H9 (cell line): ENCODE measurements at regions not wholly inside any gene's neighbourhood (a gene's known extent, or its start where the extent isn't known, plus 50 kb on each side); places are given as distances from the start of the nearest gene placed in this dataset.
A peak's percentile ranks its signal among the peaks of the same experiment; 100 is the strongest.

Source experiments
- DNase-seq: peaks from one replicate; pipeline ENCODE4 v3.0.0-alpha.2; 2017
- H2AFZ ChIP-seq: one replicate; pipeline ENCODE4 v1.6.1; 2013; ENCODE audit warnings: mild to moderate bottlenecking, low read length, control low read depth, moderate library complexity
- H2AK5ac ChIP-seq: 2 replicates; pipeline ENCODE4 v1.6.1; 2013; ENCODE audit warnings: low read length, control low read depth, mixed read lengths; ENCODE audit not compliant: insufficient read length
- H2BK120ac ChIP-seq: one replicate; pipeline ENCODE4 v1.6.1; 2013; ENCODE audit warnings: low read depth, mild to moderate bottlenecking, low read length, control low read depth, inconsistent platforms; ENCODE audit not compliant: poor library complexity, severe bottlenecking
- H2BK12ac ChIP-seq: 2 replicates; pipeline ENCODE4 v1.6.1; 2013; ENCODE audit warnings: low read length, control low read depth, mixed read lengths, low read depth; ENCODE audit not compliant: insufficient read length
- H2BK15ac ChIP-seq: 2 replicates; pipeline ENCODE4 v1.6.1; 2013; ENCODE audit warnings: low read depth, low read length, control low read depth
- H2BK20ac ChIP-seq: one replicate; pipeline ENCODE4 v1.6.1; 2013; ENCODE audit warnings: low read depth, mild to moderate bottlenecking, low read length, control low read depth, inconsistent platforms; ENCODE audit not compliant: poor library complexity, severe bottlenecking
- H2BK5ac ChIP-seq: 2 replicates; pipeline ENCODE4 v1.6.1; 2013; ENCODE audit warnings: low read length, control low read depth, mixed read lengths; ENCODE audit not compliant: insufficient read length
- H3K14ac ChIP-seq: 2 replicates; pipeline ENCODE4 v1.6.1; 2013; ENCODE audit warnings: low read length, control low read depth; ENCODE audit not compliant: insufficient read depth
- H3K18ac ChIP-seq: 2 replicates; pipeline ENCODE4 v1.6.1; 2013; ENCODE audit warnings: low read depth, mild to moderate bottlenecking, mixed read lengths, low read length, control low read depth; ENCODE audit not compliant: insufficient read length
- H3K23ac ChIP-seq: 2 replicates; pipeline ENCODE4 v1.6.1; 2013; ENCODE audit warnings: low read length, control low read depth, mixed read lengths, low read depth; ENCODE audit not compliant: insufficient read length
- H3K23me2 ChIP-seq: 2 replicates; pipeline ENCODE4 v1.6.1; 2013; ENCODE audit warnings: low read depth, mild to moderate bottlenecking, mixed read lengths, low read length, control low read depth; ENCODE audit not compliant: insufficient read length, poor library complexity, severe bottlenecking
- H3K27ac ChIP-seq: 2 replicates; pipeline ENCODE4 v1.5.1; 2013; ENCODE audit warnings: low read length, control low read depth, mixed read lengths, low read depth; ENCODE audit not compliant: insufficient read length
- H3K27me3 ChIP-seq: 2 replicates; pipeline ENCODE4 v1.6.1; 2013; ENCODE audit warnings: low read length, control low read depth, inconsistent platforms; ENCODE audit not compliant: insufficient read depth
- H3K4ac ChIP-seq: 2 replicates; pipeline ENCODE4 v1.6.1; 2013; ENCODE audit warnings: low read depth, mild to moderate bottlenecking, control low read depth, inconsistent platforms, low read length, moderate library complexity
- H3K4me1 ChIP-seq: 2 replicates; pipeline ENCODE4 v1.6.1; 2013; ENCODE audit warnings: low read length, control low read depth, inconsistent platforms; ENCODE audit not compliant: insufficient read depth
- H3K4me2 ChIP-seq: 2 replicates; pipeline ENCODE4 v1.6.1; 2013; ENCODE audit warnings: low read length, control low read depth, mixed read lengths; ENCODE audit not compliant: insufficient read length, insufficient read depth
- H3K56ac ChIP-seq: 2 replicates; pipeline ENCODE4 v1.6.1; 2013; ENCODE audit warnings: low read depth, mild to moderate bottlenecking, mixed read lengths, low read length, control low read depth; ENCODE audit not compliant: insufficient read length
- H3K79me1 ChIP-seq: 2 replicates; pipeline ENCODE4 v1.6.1; 2013; ENCODE audit warnings: low read depth, mild to moderate bottlenecking, moderate library complexity, low read length, control low read depth, inconsistent platforms; ENCODE audit not compliant: insufficient read depth, poor library complexity, severe bottlenecking
- H3K79me2 ChIP-seq: 2 replicates; pipeline ENCODE4 v1.6.1; 2013; ENCODE audit warnings: low read length, control low read depth, inconsistent platforms; ENCODE audit not compliant: insufficient read depth
- H3K9ac ChIP-seq: 2 replicates; pipeline ENCODE4 v1.6.1; 2013; ENCODE audit warnings: low read length, control low read depth, mixed read lengths; ENCODE audit not compliant: insufficient read length; ENCODE audit errors: extremely low read depth
- H3K9me3 ChIP-seq: one replicate; pipeline ENCODE4 v1.6.1; 2013; ENCODE audit warnings: low read depth, low read length, inconsistent platforms; ENCODE audit not compliant: control insufficient read depth
- H3T11ph ChIP-seq: one replicate; pipeline ENCODE4 v1.6.1; 2013; ENCODE audit warnings: mild to moderate bottlenecking, low read length, control low read depth, inconsistent platforms
- H4K20me1 ChIP-seq: one replicate; pipeline ENCODE4 v1.6.1; 2013; ENCODE audit not compliant: control insufficient read depth, insufficient read length, insufficient read depth
- H4K5ac ChIP-seq: 2 replicates; pipeline ENCODE4 v1.6.1; 2013; ENCODE audit warnings: low read depth, mild to moderate bottlenecking, mixed read lengths, low read length, control low read depth; ENCODE audit not compliant: insufficient read length
- H4K8ac ChIP-seq: replicated peaks from 2 replicates; pipeline ENCODE4 v1.6.1; 2013; ENCODE audit warnings: low read length, control low read depth, mixed read lengths, low read depth; ENCODE audit not compliant: insufficient read length
- H4K91ac ChIP-seq: 2 replicates; pipeline ENCODE4 v1.6.1; 2013; ENCODE audit warnings: low read depth, mild to moderate bottlenecking, moderate library complexity, mixed read lengths, low read length, control low read depth; ENCODE audit not compliant: insufficient read length
- H3K27ac Mint-ChIP-seq, 3 experiments: 2 replicates in 2 of 3; 3 replicates in 1 of 3; pipeline ENCODE4 v1.8.0; 2020 to 2021; ENCODE audit warnings: mixed read lengths in 3 of 3, mild to moderate bottlenecking in 1 of 3, moderate library complexity in 1 of 3
- H3K27me3 Mint-ChIP-seq: 2 replicates; pipeline ENCODE4 v1.8.0; 2021; ENCODE audit warnings: low read depth, mild to moderate bottlenecking, moderate library complexity, mixed read lengths
- H3K36me3 Mint-ChIP-seq, 3 experiments: 2 replicates in 2 of 3; 3 replicates in 1 of 3; pipeline ENCODE4 v1.8.0; 2020 to 2021; ENCODE audit warnings: low read depth in 3 of 3, mixed read lengths in 3 of 3; ENCODE audit not compliant: insufficient read depth in 1 of 3
- H3K4me1 Mint-ChIP-seq, 2 experiments: 2 replicates each; pipeline ENCODE4 v1.8.0; 2020; ENCODE audit warnings: mixed read lengths in 2 of 2
- H3K4me3 Mint-ChIP-seq, 2 experiments: 2 replicates in 1 of 2; 3 replicates in 1 of 2; pipeline ENCODE4 v1.8.0; 2020 to 2021; ENCODE audit warnings: mild to moderate bottlenecking in 2 of 2, mixed read lengths in 2 of 2, moderate library complexity in 1 of 2
- H3K9me3 Mint-ChIP-seq, 2 experiments: 2 replicates in 1 of 2; 3 replicates in 1 of 2; pipeline ENCODE4 v1.8.0; 2020; ENCODE audit warnings: mild to moderate bottlenecking in 2 of 2, mixed read lengths in 2 of 2, moderate library complexity in 1 of 2
- CTCF ChIP-seq: fragments of 200-600 bp; sonication (generic); conservative IDR thresholded peaks from 3 replicates; pipeline ENCODE4 v1.8.0; 2021; ENCODE audit warnings: antibody characterized with exemption, mild to moderate bottlenecking
- whole genome bisulfite sequencing: extraction: QIAGEN DNeasy Blood & Tissue Kit; methylation state at CpG from one replicate; pipeline ENCODE4 v1.1.7; 2013; ENCODE audit warnings: missing lambda C conversion rate, low lambda C conversion rate, mixed read lengths; ENCODE audit not compliant: insufficient read length; ENCODE audit errors: extremely low coverage; 5-methylcytosine and 5-hydroxymethylcytosine counted together

- no peak overlapping the region for H2BK12ac ChIP-seq
- no peak overlapping the region for H2BK20ac ChIP-seq
- no peak overlapping the region for H3K4me2 ChIP-seq
- DNase-seq = no peak
- H4K5ac ChIP-seq = no peak overlapping the region
- no peak overlapping the region for H3K14ac ChIP-seq
- H3T11ph ChIP-seq = no peak overlapping the region
- no peaks in the 10 kb centered on the region for H3K9me3 Mint-ChIP-seq
- no peak overlapping the region for H3K23ac ChIP-seq
- no peaks in the 10 kb centered on the region for H3K23me2 ChIP-seq
- H3K4me1 ChIP-seq = peaks cover 2% of the 10 kb centered on the region; the same call in 1 of the 2 replicates
- no peak overlapping the region for H2AFZ ChIP-seq
- no peak overlapping the region for H3K9ac ChIP-seq
- no peak overlapping the region for H3K56ac ChIP-seq
- H3K27me3 Mint-ChIP-seq = no peaks in the 10 kb centered on the region
- no peak overlapping the region for H2BK15ac ChIP-seq
- H3K18ac ChIP-seq = no peak overlapping the region
- H3K4ac ChIP-seq = no peak overlapping the region
- no peak for TF ChIP-seq CTCF
- no CpG with 5 or more reads among the region's 2 CpGs for WGBS
- no peak overlapping the region for H2BK120ac ChIP-seq
- no peaks in the 10 kb centered on the region for H3K79me2 ChIP-seq
- no peak overlapping the region for H3K27ac ChIP-seq
- H4K20me1 ChIP-seq = no peaks in the 10 kb centered on the region
- no peak overlapping the region for H4K8ac ChIP-seq
- no peaks in the 10 kb centered on the region for H3K27me3 ChIP-seq
- H4K91ac ChIP-seq = no peak overlapping the region
- no peaks in the 10 kb centered on the region for H3K79me1 ChIP-seq
- no peaks in the 10 kb centered on the region for H3K9me3 ChIP-seq
- H2AK5ac ChIP-seq = no peak overlapping the region
- no peak overlapping the region for H2BK5ac ChIP-seq
- H3K27ac Mint-ChIP-seq = peak overlapping the region in 1 of 3 experiments; percentile 80; a peak in 2 of 7 replicates
- peaks cover 15 to 19% of the 10 kb centered on the region in 2 experiments for H3K4me1 Mint-ChIP-seq
- no peak overlapping the region for H3K4me3 Mint-ChIP-seq
- H3K36me3 Mint-ChIP-seq = no peaks in the 10 kb centered on the region
Observed at GRCh38 chr5:111675201-111675934, 81.6 kb downstream of the NREP start.
